ENCODE measurements at regions not wholly inside any gene's neighbourhood (a gene's known extent, or its start where the extent isn't known, plus 50 kb on each side); places are given as distances from the start of the nearest gene placed in this dataset.

- CTCF ChIA-PET (ENCODE audit: low intra/inter-chr PET ratio): no interaction called here
- DNase-seq (ENCODE audit: extremely low read depth in 1 of 4, low spot score in 3 of 4): peak in 3 of 4 experiments; percentile 3 to 5 (median 3)
- TF ChIP-seq, protein P1, sequence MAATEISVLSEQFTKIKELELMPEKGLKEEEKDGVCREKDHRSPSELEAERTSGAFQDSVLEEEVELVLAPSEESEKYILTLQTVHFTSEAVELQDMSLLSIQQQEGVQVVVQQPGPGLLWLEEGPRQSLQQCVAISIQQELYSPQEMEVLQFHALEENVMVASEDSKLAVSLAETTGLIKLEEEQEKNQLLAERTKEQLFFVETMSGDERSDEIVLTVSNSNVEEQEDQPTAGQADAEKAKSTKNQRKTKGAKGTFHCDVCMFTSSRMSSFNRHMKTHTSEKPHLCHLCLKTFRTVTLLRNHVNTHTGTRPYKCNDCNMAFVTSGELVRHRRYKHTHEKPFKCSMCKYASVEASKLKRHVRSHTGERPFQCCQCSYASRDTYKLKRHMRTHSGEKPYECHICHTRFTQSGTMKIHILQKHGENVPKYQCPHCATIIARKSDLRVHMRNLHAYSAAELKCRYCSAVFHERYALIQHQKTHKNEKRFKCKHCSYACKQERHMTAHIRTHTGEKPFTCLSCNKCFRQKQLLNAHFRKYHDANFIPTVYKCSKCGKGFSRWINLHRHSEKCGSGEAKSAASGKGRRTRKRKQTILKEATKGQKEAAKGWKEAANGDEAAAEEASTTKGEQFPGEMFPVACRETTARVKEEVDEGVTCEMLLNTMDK (IDR thresholded peaks at IDR 0.05; ENCODE audit: borderline replicate concordance, insufficient read depth, low read depth, low read length, poor library complexity, severe bottlenecking): no peak
- no peak for TF ChIP-seq NONO (IDR thresholded peaks at IDR 0.05; ENCODE audit: low read depth in 2 of 2, low read length in 1 of 2)
- TF ChIP-seq ZKSCAN1 (IDR thresholded peaks at IDR 0.05; ENCODE audit: low read depth, low read length): no peak
- TF ChIP-seq ZNF668 (CRISPR knock-in tag; IDR thresholded peaks at IDR 0.05): no peak
- TF ChIP-seq MCM5 (IDR thresholded peaks at IDR 0.05; ENCODE audit: low read depth): no peak
- no peak for TF ChIP-seq RUNX1 (IDR thresholded peaks at IDR 0.05; ENCODE audit: low read depth)
- TF ChIP-seq CBX5 (IDR thresholded peaks at IDR 0.05; ENCODE audit: borderline replicate concordance, low read depth): no peak
- TF ChIP-seq FUS (optimal IDR thresholded peaks at IDR 0.05; ENCODE audit: low read depth, low read length): no peak
- TF ChIP-seq, protein P2, sequence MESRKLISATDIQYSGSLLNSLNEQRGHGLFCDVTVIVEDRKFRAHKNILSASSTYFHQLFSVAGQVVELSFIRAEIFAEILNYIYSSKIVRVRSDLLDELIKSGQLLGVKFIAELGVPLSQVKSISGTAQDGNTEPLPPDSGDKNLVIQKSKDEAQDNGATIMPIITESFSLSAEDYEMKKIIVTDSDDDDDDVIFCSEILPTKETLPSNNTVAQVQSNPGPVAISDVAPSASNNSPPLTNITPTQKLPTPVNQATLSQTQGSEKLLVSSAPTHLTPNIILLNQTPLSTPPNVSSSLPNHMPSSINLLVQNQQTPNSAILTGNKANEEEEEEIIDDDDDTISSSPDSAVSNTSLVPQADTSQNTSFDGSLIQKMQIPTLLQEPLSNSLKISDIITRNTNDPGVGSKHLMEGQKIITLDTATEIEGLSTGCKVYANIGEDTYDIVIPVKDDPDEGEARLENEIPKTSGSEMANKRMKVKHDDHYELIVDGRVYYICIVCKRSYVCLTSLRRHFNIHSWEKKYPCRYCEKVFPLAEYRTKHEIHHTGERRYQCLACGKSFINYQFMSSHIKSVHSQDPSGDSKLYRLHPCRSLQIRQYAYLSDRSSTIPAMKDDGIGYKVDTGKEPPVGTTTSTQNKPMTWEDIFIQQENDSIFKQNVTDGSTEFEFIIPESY (CRISPR knock-in tag; IDR thresholded peaks at IDR 0.05): peak; percentile 80
- TF ChIP-seq, protein P3, sequence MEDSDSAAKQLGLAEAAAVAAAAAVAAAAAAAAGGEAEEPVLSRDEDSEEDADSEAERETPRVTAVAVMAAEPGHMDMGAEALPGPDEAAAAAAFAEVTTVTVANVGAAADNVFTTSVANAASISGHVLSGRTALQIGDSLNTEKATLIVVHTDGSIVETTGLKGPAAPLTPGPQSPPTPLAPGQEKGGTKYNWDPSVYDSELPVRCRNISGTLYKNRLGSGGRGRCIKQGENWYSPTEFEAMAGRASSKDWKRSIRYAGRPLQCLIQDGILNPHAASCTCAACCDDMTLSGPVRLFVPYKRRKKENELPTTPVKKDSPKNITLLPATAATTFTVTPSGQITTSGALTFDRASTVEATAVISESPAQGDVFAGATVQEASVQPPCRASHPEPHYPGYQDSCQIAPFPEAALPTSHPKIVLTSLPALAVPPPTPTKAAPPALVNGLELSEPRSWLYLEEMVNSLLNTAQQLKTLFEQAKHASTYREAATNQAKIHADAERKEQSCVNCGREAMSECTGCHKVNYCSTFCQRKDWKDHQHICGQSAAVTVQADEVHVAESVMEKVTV (CRISPR knock-in tag; IDR thresholded peaks at IDR 0.05): no peak
- TF ChIP-seq TAF7 (tag; IDR thresholded peaks at IDR 0.05): no peak
- no peak for TF ChIP-seq LEF1 (IDR thresholded peaks at IDR 0.05)
- TF ChIP-seq CBX3 (IDR thresholded peaks at IDR 0.05; ENCODE audit: borderline replicate concordance in 1 of 2, low read length in 2 of 2): peak in 1 of 2 experiments; percentile 50; a peak in 1 of 3 replicates
- no peak for TF ChIP-seq SMARCC2 (IDR thresholded peaks at IDR 0.05; ENCODE audit: low read depth)
- no peak for TF ChIP-seq NR0B1 (IDR thresholded peaks at IDR 0.05; ENCODE audit: partially characterized antibody)
- Histone ChIP-seq H4K20me1 (replicated peaks; ENCODE audit: control insufficient read depth, insufficient read depth, low read length) (no peaks in the 10 kb centered on the region), H3K9me1 (ENCODE audit: control insufficient read depth, insufficient read depth, low read length) (no peaks in the 10 kb centered on the region), H3K27ac (ENCODE audit: extremely low read depth, low read depth, low read length) (no peak overlapping the region), H3K9ac (ENCODE audit: insufficient read depth in 1 of 2, low read depth in 2 of 2, low read length in 2 of 2) (no peak overlapping the region), H2AFZ (ENCODE audit: low read depth, low read length) (no peak overlapping the region), H3K27me3 (ENCODE audit: control insufficient read depth in 2 of 2, insufficient read depth in 2 of 2, low read length in 2 of 2) (no peaks in the 10 kb centered on the region), H3K79me2 (ENCODE audit: control insufficient read depth, insufficient read depth, low read length) (no peaks in the 10 kb centered on the region), H3K4me3 (no peak overlapping the region), H3K36me3 (ENCODE audit: control insufficient read depth, insufficient read depth, low read length) (no peaks in the 10 kb centered on the region), H3K4me2 (ENCODE audit: insufficient read depth, low read length) (no peak overlapping the region), H3K9me3 (replicated peaks; ENCODE audit: control insufficient read depth, insufficient read depth, low read depth, low read length) (no peaks in the 10 kb centered on the region), H3K4me1 (replicated peaks in 1 of 2; ENCODE audit: control insufficient read depth in 2 of 2, insufficient read depth in 2 of 2, low read length in 2 of 2) (peaks cover 9 to 14% of the 10 kb centered on the region in 2 experiments)
- no TSS peak for BruUV-seq (replicated peaks)
- WGBS (ENCODE audit: insufficient coverage, low coverage, missing lambda C conversion rate): 89% methylated on average over 9 of the region's 9 CpGs
- intact Hi-C loops (cut with micrococcal nuclease): loop anchor here (5.0 kb wide), 1 partner anchor 54 kb away; the partner anchor contains the start of gene PPP1R26
- ATAC-seq: no peak
- in situ Hi-C loops (cut with MboI): no loop called here
- POLR2A ChIA-PET: no interaction called here
- FAIRE-seq: no peak
Measured at GRCh38 chr9:135423725-135424124, 55.9 kb upstream of the PPP1R26 start.

Measured in K562 (cell line).